ENCODE measurements at regions not wholly inside any gene's neighbourhood (a gene's known extent, or its start where the extent isn't known, plus 50 kb on each side); places are given as distances from the start of the nearest gene placed in this dataset.

DNA sequence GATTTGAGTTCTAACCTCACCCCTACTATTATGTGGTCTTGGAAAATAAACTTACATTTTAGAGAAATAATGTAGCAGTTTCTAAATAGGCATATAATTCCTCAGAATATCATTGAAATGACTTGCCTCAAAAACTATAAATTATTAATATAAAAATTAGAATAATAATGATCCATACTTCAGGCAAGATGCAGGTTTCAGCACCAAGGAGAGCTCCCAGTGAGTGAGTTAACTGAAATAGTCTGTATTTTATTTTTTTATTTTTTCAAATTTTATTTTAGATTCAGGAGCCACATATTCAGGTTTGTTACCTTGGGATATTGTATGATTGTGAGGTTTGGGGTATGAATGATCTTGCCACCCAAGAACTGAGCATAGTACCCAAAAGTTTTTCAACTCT lies 472.2 kb upstream of the DCC start:
- no peak for DNase-seq

GRCh38 chr18:51878724-51879123 lies 461.3 kb upstream of the DCC start:
- no peak for DNase-seq

DNA sequence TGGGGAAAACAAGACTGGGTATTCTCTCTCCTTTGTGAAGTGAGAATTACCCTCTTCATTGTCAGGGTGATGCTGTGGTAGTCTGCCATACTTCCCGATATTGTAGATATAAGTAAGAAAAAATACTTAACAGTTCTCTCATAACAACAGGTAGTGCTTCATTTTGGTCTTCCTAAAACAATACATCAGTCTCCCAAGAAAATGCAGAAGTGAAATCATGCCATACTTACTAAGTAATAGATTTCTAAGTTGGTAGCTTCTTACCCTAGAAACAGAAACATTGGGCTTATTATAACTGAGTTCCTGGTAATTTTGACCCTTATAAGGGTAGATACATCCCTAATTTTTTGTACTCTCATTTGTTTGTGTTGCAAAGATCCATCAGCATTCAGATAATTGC lies 460.7 kb upstream of the DCC start:
- no peak for DNase-seq

GRCh38 chr18:51881394-51881793 lies 458.6 kb upstream of the DCC start:
- no peak for DNase-seq

GRCh38 chr18:51884039-51884438 lies 456.0 kb upstream of the DCC start:
- DNase-seq: peak; percentile 4

- DNase-seq: peak; percentile 88
Measured at GRCh38 chr18:51890762-51891161, 449.2 kb upstream of the DCC start.

DNA sequence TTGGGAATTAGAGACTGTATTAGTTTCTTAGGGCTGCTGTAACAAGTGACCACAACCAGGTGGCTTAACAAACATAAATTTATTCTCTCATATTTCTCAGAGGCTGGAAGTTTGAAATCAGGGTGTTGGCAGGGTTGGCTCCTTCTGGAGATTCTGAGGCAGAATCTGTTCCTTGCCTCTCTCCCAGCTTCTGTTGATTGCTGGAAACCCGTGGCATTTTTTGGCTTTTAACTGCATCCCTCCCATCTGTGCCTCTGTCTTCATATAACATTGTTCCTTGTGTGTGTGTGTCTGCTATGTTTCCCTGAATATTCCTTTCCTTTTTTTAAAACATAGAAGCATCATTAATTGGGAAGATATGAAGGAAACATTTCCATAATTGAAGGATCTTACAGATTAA lies 448.1 kb upstream of the DCC start:
- no peak for DNase-seq

GRCh38 chr18:51897884-51898283 lies 442.1 kb upstream of the DCC start:
- no peak for DNase-seq

- DNase-seq: no peak
Measured at GRCh38 chr18:51907687-51908597, 432.1 kb upstream of the DCC start.

GRCh38 chr18:51908598-51908944 lies 431.4 kb upstream of the DCC start:
- no peak for DNase-seq

- DNase-seq: no peak
Measured at GRCh38 chr18:51911584-51911983, 428.4 kb upstream of the DCC start.

- no peak for DNase-seq
Measured at GRCh38 chr18:51912381-51912780, 427.6 kb upstream of the DCC start.

- no peak for DNase-seq
Measured at GRCh38 chr18:51915176-51915575, 424.8 kb upstream of the DCC start.

DNA sequence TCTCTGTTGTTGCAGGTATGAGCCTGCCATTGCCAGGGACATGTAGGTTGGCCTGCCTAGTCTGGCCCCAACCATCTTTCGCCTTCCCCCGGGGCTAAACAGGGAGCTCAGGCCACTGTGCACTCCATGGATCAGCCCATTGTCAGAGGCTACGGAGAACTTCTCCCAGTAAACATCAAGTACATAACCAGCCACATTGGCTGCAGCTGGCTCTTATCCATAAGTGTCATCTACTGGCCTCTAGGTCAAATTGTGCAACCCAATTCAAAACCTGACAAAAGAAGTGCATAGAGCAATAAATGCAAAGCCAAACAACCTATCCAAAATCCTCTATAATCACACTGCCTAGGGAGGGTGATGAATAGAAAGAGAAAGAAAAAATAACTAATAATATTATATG lies 418.1 kb upstream of the DCC start:
- DNase-seq: no peak

DNA sequence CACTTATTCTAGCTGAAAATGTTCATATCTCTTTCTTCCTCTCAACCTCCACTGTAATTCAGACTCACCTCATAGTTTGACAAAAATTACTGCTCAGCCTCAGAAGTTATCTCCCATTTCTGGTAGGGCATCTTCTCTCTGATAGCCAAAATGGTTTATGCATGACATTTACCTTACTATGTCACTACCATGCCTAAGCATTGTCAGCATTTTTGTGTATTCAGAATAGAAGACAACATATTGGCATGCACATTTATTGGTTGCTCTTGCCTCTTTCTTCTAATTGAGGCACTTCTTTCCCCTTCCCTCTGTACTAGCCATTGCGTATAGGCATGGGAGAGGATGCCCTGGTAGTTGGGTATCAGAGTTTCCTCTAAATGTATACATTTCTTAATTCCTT lies 406.1 kb upstream of the DCC start:
- no peak for DNase-seq

- no peak for DNase-seq
Measured at GRCh38 chr18:51936115-51936514, 403.9 kb upstream of the DCC start.

GRCh38 chr18:51941999-51942398 lies 398.0 kb upstream of the DCC start:
- DNase-seq: no peak

- no peak for DNase-seq
Measured at GRCh38 chr18:51943281-51943680, 396.7 kb upstream of the DCC start.

DNA sequence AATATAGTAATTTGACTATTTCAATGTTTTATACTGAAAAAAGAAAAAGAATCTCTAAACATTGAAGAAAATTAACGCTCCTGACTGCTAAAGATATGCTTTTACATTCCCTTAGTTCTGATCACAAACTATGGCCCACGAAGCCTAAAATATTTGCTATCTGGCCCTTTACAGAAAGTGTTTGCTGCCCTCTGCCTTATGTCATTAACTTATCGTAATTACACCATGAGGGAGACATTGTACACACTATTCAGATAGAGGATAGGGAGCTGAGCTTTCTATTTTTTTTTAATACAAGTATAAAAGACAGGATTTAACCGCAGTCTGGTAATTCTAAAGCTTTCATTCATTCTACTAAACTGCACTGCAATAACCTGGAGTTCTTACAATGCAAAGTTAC lies 393.1 kb upstream of the DCC start:
- DNase-seq: no peak

GRCh38 chr18:51952844-51953243 lies 387.2 kb upstream of the DCC start:
- no peak for DNase-seq

- no peak for DNase-seq
Measured at GRCh38 chr18:51953521-51953920, 386.5 kb upstream of the DCC start.

GRCh38 chr18:51955136-51955535 lies 384.9 kb upstream of the DCC start:
- no peak for DNase-seq

GRCh38 chr18:51957001-51957400 lies 383.0 kb upstream of the DCC start:
- no peak for DNase-seq

DNA sequence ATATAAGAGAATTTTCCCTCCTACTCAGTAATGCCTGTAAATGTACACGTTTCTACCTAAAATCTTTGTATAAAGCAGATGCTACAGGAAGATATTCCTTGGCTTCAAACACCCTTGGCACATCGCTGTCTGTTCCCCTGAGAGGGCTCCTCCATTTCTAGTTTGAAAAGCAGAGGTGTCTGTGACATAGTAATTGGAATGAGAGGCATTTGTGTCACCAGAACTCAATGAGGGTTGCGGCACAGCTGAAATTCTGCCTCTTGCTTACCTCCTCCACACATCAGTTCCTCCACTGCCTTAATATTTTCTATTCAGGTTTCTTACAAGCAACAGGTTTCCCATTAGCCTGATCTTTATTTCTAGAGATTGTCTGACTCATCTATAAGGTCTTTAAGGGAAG lies 359.9 kb upstream of the DCC start:
- DNase-seq: no peak

DNA sequence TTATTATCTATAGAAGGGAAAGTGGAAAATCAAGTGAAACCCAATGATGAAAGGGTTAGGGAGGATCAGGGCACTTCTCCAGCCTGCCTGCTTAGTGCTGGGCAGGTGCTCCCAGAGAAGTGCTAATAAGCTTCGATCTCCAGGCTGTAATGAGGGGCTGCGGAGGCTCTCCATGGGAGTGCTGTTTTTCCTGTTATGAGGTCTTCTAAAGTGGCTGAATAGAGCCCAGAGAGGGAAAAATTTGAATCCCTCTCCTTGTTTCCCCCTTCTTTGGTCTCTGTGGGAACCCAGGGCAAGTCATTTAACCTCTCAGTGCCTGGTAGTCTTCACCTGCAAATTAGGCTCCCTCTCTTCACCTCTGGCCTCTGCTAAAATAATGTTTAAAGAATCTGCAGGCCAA lies 351.7 kb upstream of the DCC start:
- peak; percentile 24 for DNase-seq

Data from NCI-H1092 treated with DMSO at 0.1 percent for 48 hours (cell line).